ENCODE measurements at regions not wholly inside any gene's neighbourhood (a gene's known extent, or its start where the extent isn't known, plus 50 kb on each side); places are given as distances from the start of the nearest gene placed in this dataset.
"Not testable (repeated sequence)": the region's sequence is repeated elsewhere in the genome, so short reads cannot be mapped to it uniquely, and the experiment has no call there.

- DNase-seq (ENCODE audit: low read depth, low spot score), result no peak
- H3K4me3 ChIP-seq, result no peak overlapping the region
- H3K9ac ChIP-seq (ENCODE audit: insufficient read length), result no peak overlapping the region
- H3K27ac ChIP-seq, result no peak overlapping the region
- H3K9me3 ChIP-seq (ENCODE audit: low read depth, low read length), result no peaks in the 10 kb centered on the region
- TF ChIP-seq EZH2 (IDR thresholded peaks at IDR 0.05) (no peak), POLR2AphosphoS5 (IDR thresholded peaks at IDR 0.05; ENCODE audit: borderline replicate concordance, low read depth, low read length) (no peak), FOXP2 (optimal IDR thresholded peaks at IDR 0.05; ENCODE audit: control extremely low read depth, extremely low read length, insufficient read depth) (no peak)
- no peaks in the 10 kb centered on the region for H3K36me3 ChIP-seq (ENCODE audit: insufficient read depth, low read length)
These were observed 228.6 kb upstream of the RBBP8 start for GRCh38 chr18:22704586-22704918.

GRCh38 chr18:22705328-22705727 is 227.8 kb upstream of the RBBP8 start:
- H3K9me3 ChIP-seq (ENCODE audit: low read depth, low read length), result no peaks in the 10 kb centered on the region
- no peak for DNase-seq (ENCODE audit: low read depth, low spot score)
- H3K9ac ChIP-seq (ENCODE audit: insufficient read length), result no peak overlapping the region
- H3K4me3 ChIP-seq, result no peak overlapping the region
- no peak for TF ChIP-seq POLR2AphosphoS5 (IDR thresholded peaks at IDR 0.05; ENCODE audit: borderline replicate concordance, low read depth, low read length)
- no peak overlapping the region for H3K27ac ChIP-seq
- H3K36me3 ChIP-seq (ENCODE audit: insufficient read depth, low read length), result no peaks in the 10 kb centered on the region

GRCh38 chr18:22706025-22706424 is 227.1 kb upstream of the RBBP8 start:
- not testable (repeated sequence) for H3K4me3 ChIP-seq; H3K36me3 ChIP-seq (ENCODE audit: insufficient read depth, low read length); H3K9me3 ChIP-seq (ENCODE audit: low read depth, low read length); H3K9ac ChIP-seq (ENCODE audit: insufficient read length); DNase-seq (ENCODE audit: low read depth, low spot score); H3K27ac ChIP-seq

GRCh38 chr18:22709288-22710060 is 223.7 kb upstream of the RBBP8 start:
- Histone ChIP-seq H3K9ac (ENCODE audit: insufficient read length) (no peak overlapping the region), H3K9me3 (ENCODE audit: low read depth, low read length) (no peaks in the 10 kb centered on the region), H3K4me3 (no peak overlapping the region), H3K27ac (no peak overlapping the region), H3K36me3 (ENCODE audit: insufficient read depth, low read length) (no peaks in the 10 kb centered on the region)
- DNase-seq (ENCODE audit: low read depth, low spot score), result no peak
- TF ChIP-seq POLR2AphosphoS5 (IDR thresholded peaks at IDR 0.05; ENCODE audit: borderline replicate concordance, low read depth, low read length) (no peak), EZH2 (IDR thresholded peaks at IDR 0.05) (no peak), FOXP2 (optimal IDR thresholded peaks at IDR 0.05; ENCODE audit: control extremely low read depth, extremely low read length, insufficient read depth) (no peak)

- no peak for DNase-seq (ENCODE audit: low read depth, low spot score)
- Histone ChIP-seq H3K9me3 (ENCODE audit: low read depth, low read length) (no peaks in the 10 kb centered on the region), H3K4me3 (no peak overlapping the region), H3K9ac (ENCODE audit: insufficient read length) (no peak overlapping the region), H3K27ac (no peak overlapping the region), H3K36me3 (ENCODE audit: insufficient read depth, low read length) (no peaks in the 10 kb centered on the region)
- TF ChIP-seq FOXP2 (optimal IDR thresholded peaks at IDR 0.05; ENCODE audit: control extremely low read depth, extremely low read length, insufficient read depth) (no peak), POLR2AphosphoS5 (IDR thresholded peaks at IDR 0.05; ENCODE audit: borderline replicate concordance, low read depth, low read length) (no peak), EZH2 (IDR thresholded peaks at IDR 0.05) (no peak)
These were observed 222.4 kb upstream of the RBBP8 start for GRCh38 chr18:22710673-22711191.

- no peaks in the 10 kb centered on the region for H3K36me3 ChIP-seq (ENCODE audit: insufficient read depth, low read length)
- DNase-seq (ENCODE audit: low read depth, low spot score), result no peak
- no peaks in the 10 kb centered on the region for H3K9me3 ChIP-seq (ENCODE audit: low read depth, low read length)
- no peak overlapping the region for H3K4me3 ChIP-seq
- no peak overlapping the region for H3K27ac ChIP-seq
- no peak overlapping the region for H3K9ac ChIP-seq (ENCODE audit: insufficient read length)
- no peak for TF ChIP-seq FOXP2 (optimal IDR thresholded peaks at IDR 0.05; ENCODE audit: control extremely low read depth, extremely low read length, insufficient read depth)
- no peak for TF ChIP-seq EZH2 (IDR thresholded peaks at IDR 0.05)
- TF ChIP-seq POLR2AphosphoS5 (IDR thresholded peaks at IDR 0.05; ENCODE audit: borderline replicate concordance, low read depth, low read length), result no peak
These were observed 221.9 kb upstream of the RBBP8 start for GRCh38 chr18:22711192-22711685.

- Histone ChIP-seq H3K36me3 (ENCODE audit: insufficient read depth, low read length) (no peaks in the 10 kb centered on the region), H3K9me3 (ENCODE audit: low read depth, low read length) (no peaks in the 10 kb centered on the region), H3K9ac (ENCODE audit: insufficient read length) (no peak overlapping the region), H3K27ac (no peak overlapping the region), H3K4me3 (no peak overlapping the region)
- TF ChIP-seq FOXP2 (optimal IDR thresholded peaks at IDR 0.05; ENCODE audit: control extremely low read depth, extremely low read length, insufficient read depth) (no peak), EZH2 (IDR thresholded peaks at IDR 0.05) (no peak), POLR2AphosphoS5 (IDR thresholded peaks at IDR 0.05; ENCODE audit: borderline replicate concordance, low read depth, low read length) (no peak)
- no peak for DNase-seq (ENCODE audit: low read depth, low spot score)
These were observed 219.6 kb upstream of the RBBP8 start for GRCh38 chr18:22713511-22713910.

- not testable (repeated sequence) for H3K4me3 ChIP-seq; DNase-seq (ENCODE audit: low read depth, low spot score)
These were observed 215.6 kb upstream of the RBBP8 start for GRCh38 chr18:22717536-22717935.

GRCh38 chr18:22723221-22723620 is 209.9 kb upstream of the RBBP8 start:
- no peak for TF ChIP-seq EZH2 (IDR thresholded peaks at IDR 0.05)
- no peak for DNase-seq (ENCODE audit: low read depth, low spot score)
- Histone ChIP-seq H3K9me3 (ENCODE audit: low read depth, low read length) (no peaks in the 10 kb centered on the region), H3K27ac (no peak overlapping the region), H3K9ac (ENCODE audit: insufficient read length) (no peak overlapping the region), H3K36me3 (ENCODE audit: insufficient read depth, low read length) (no peaks in the 10 kb centered on the region), H3K4me3 (no peak overlapping the region)

More at GRCh38 chr18:22717536-22717935, 215.6 kb upstream of the RBBP8 start:
- H3K9ac ChIP-seq (ENCODE audit: insufficient read length); H3K9me3 ChIP-seq (ENCODE audit: low read depth, low read length); H3K27ac ChIP-seq; H3K36me3 ChIP-seq (ENCODE audit: insufficient read depth, low read length): not testable (repeated sequence)
